GM21529 (cell line): ENCODE measurements at regions not wholly inside any gene's neighbourhood (a gene's known extent, or its start where the extent isn't known, plus 50 kb on each side); places are given as distances from the start of the nearest gene placed in this dataset.
"Not testable (repeated sequence)": the region's sequence is repeated elsewhere in the genome, so short reads cannot be mapped to it uniquely, and the experiment has no call there.

Experiments used
- ATAC-seq: cut with Tn5 transposase; IDR thresholded peaks from one replicate; pipeline ENCODE4 v1.9.1; 2021; ENCODE audit not compliant: unreplicated experiment

DNA sequence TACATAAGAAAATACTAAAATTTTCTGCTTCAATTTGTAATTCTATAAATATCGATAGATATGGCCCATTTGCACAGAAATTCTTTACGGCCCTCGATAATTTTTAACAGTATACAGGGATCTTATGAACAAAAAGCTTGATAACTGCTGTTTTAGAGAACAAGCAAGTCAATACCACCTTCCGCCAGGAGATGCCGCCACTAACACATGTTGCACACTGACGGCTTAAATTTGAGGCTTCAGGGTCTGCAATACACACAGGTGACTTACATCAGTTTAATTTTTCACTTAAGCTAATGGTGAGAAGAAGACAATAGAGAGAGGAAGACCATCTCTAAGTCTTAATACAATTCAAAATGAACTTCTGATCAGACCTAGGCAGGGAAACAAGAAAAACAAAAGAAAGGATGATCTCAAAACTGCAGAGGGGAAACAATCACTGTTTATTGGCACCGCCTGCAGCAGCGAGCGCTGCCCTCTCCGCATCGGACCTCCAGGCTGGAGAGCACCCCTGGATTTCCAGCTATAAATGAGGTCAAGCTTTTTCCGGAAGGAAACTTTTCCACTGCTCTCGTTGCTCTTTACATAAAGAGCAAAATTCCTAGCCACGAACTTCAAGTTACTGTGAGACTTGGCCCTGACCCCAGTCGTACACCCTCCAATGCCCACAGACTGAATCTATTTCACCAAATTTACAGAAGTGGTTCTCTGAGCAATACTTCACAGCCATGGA, 53.9 kb downstream of the OTOR start:
- peak; percentile 79 for ATAC-seq

DNA sequence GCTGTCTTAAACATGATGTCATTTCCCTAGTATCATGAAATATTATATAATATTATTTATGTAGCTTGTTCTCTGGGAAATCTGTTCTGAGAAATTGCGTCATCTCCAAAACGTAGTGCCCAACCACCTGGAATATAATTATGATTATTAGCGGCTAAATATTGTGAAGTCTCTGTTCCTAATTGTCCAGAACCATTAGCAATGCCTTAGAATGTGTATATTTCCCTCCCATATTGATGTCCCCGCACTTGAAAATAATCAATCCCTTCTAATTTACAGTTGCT, 54.4 kb downstream of the OTOR start:
- ATAC-seq = no peak

GRCh38 chr20:16803965-16804792, 56.0 kb downstream of the OTOR start:
- ATAC-seq = no peak

- no peak for ATAC-seq
Observed at GRCh38 chr20:16804793-16805187, 56.6 kb downstream of the OTOR start.

- no peak for ATAC-seq
Observed at GRCh38 chr20:16806061-16806460, 57.9 kb downstream of the OTOR start.

DNA sequence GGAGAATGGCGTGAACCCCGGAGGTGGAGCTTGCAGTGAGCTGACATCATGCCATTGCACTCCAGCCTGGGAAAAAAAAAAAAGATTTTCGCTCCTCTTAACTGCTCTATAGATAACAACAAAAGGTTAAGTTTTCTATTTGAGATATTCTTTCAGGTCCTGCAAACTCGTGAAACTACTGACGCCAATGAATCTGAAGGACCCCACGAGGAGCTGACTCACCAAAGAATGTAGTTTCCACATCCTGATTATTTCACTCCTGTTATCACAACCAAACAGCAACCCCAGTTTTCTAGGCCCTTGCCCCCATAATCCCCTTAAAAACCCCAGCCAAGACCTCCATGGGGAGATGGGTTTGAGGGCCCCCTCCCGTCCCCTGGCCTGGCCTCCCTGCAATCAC, 58.7 kb downstream of the OTOR start:
- no peak for ATAC-seq

GRCh38 chr20:16808796-16809195, 60.6 kb downstream of the OTOR start:
- no peak for ATAC-seq

- ATAC-seq = no peak
Observed at GRCh38 chr20:16810216-16810615, 62.1 kb downstream of the OTOR start.

GRCh38 chr20:16816192-16816591, 68.0 kb downstream of the OTOR start:
- no peak for ATAC-seq

DNA sequence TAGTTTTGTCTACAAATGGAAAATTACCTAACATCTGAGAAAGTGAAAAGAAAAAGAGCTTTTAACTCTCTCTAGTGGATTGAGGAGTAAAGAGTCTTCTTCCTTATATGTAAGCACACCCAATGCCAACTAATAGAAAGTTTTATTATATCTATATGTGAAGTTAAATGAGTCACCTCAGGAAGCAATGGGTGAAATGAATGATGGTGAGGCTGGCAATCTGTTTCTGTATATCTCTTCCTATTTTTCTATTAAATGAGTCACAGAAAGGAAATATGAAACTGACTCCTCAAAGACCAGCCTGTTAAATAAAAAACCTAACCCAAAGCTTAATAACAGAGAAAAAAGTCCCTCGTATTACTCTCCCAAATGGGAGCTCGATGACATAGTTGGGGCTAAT, 71.3 kb downstream of the OTOR start:
- no peak for ATAC-seq

DNA sequence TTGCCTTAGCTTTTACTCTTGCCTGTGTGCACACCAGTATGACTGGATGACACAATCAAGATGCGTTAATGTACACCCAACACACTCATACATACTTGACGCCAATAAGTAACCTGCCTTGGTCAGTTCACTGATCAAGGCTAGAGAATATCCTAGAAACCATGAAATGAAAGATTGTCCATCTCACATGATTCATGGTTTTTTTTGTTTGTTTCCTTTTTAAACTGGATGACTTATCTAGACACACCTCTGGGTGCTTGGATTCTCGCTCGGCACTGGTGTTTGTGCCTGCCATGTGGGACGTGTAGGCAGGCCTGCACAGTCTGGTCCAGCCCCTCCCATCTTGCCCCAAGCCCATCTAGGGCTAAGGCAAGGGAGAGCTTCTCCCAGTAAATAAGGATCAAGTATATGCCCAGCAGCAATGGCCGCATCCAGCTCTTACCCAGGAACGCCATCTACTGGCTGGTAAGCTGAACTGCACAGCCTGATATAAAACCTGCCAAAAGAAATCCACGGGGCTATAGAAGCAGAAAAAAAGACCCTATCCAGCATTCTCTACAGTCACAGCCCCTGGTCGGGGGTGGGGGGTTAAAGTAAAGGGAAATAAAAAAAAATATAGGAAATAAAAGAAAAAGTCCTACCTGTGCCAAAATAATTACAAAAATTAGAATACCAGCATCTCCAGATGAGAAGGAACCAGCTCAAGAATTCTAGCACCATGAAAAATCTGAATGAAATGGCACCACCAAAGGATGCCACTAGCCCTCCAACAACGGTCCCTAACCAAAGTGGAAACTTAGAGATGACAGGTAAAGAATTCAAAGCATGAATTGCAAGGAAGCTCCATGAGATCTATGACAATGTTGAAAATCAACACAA, 73.3 kb downstream of the OTOR start:
- ATAC-seq = peak; percentile 89

GRCh38 chr20:16824664-16825063, 76.5 kb downstream of the OTOR start:
- ATAC-seq = no peak

DNA sequence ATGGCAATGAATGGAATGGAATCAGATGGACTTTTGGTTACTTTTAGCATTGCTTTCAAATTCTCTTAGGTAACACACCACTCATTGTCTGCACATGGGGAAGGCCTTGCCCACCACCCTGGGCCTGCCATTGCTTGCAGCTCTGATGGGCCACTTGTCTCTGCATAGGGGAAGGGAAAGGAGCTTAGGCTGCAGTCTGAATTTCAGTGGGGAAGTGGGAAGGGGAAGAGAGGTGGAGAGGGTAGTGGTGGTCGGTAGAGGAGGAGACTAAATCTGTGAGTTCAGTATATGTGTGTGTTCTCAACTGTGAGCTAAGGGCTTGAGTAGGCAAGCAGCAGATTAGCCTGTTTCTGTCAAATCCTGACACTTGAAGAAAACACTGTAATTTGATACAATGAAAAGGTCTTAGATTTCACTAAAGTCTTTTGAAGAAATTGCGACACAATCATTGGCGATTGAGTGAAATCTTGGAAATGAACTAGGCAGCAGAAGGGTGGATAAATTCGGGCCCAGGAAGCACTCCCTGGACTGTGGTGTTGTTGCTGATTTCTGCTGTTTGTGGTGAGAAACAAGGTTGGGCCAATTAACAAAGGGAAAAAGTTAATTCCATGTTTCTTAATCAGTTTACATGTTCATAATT, 80.6 kb downstream of the OTOR start:
- no peak for ATAC-seq

GRCh38 chr20:16835690-16836089, 87.5 kb downstream of the OTOR start:
- not testable (repeated sequence) for ATAC-seq

GRCh38 chr20:16842486-16843120, 94.4 kb downstream of the OTOR start:
- no peak for ATAC-seq

- ATAC-seq = no peak
Observed at GRCh38 chr20:16844406-16844805, 96.2 kb downstream of the OTOR start.

GRCh38 chr20:16846006-16846405, 97.8 kb downstream of the OTOR start:
- ATAC-seq = no peak

DNA sequence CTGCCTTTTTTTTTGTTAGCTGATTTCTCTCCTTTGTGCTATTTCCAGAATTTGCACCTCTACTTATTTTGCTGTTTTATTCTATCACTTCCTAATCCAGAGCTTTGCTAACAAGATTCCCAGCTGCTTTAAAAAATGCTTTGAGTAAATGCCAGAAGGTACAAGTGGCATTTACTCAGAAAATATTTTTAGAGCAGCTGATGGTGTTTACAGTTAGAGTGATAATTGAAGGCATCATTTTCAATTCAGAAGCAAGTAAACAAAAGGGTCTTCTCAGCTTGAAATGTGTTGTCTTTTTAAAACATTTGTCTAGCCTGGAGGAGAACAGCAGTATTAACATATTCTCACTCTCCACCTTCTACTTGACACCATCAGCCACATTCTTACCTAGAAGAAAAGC, 99.9 kb downstream of the OTOR start:
- no peak for ATAC-seq

- ATAC-seq = no peak
Observed at GRCh38 chr20:16848526-16848925, 100.4 kb downstream of the OTOR start.

GRCh38 chr20:16860914-16861313, 112.8 kb downstream of the OTOR start:
- no peak for ATAC-seq

- ATAC-seq = no peak
Observed at GRCh38 chr20:16861708-16862107, 113.5 kb downstream of the OTOR start.
